ENCODE measurements at regions not wholly inside any gene's neighbourhood (a gene's known extent, or its start where the extent isn't known, plus 50 kb on each side); places are given as distances from the start of the nearest gene placed in this dataset.
"Not testable (repeated sequence)": the region's sequence is repeated elsewhere in the genome, so short reads cannot be mapped to it uniquely, and the experiment has no call there.

DNA sequence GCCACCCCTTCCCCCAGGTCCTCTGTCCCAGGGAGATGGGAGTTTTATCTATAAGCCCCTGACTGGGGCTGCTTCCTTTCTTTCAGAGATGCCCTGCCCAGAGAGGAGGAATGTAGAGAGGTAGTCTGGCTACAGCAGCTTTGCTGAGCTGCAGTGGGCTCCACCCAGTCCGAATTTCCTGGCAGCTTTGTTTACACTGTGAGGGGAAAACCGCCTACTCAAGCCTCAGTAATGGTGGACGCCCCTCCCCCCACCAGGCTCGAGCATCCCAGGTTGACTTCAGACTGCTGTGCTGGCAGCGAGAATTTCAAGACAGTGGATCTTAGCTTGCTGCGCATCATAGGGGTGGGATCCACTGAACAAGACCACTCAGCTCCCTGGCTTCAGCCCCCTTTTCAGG lies 96.2 kb upstream of the C10orf90 start:
- TF ChIP-seq, protein P1, sequence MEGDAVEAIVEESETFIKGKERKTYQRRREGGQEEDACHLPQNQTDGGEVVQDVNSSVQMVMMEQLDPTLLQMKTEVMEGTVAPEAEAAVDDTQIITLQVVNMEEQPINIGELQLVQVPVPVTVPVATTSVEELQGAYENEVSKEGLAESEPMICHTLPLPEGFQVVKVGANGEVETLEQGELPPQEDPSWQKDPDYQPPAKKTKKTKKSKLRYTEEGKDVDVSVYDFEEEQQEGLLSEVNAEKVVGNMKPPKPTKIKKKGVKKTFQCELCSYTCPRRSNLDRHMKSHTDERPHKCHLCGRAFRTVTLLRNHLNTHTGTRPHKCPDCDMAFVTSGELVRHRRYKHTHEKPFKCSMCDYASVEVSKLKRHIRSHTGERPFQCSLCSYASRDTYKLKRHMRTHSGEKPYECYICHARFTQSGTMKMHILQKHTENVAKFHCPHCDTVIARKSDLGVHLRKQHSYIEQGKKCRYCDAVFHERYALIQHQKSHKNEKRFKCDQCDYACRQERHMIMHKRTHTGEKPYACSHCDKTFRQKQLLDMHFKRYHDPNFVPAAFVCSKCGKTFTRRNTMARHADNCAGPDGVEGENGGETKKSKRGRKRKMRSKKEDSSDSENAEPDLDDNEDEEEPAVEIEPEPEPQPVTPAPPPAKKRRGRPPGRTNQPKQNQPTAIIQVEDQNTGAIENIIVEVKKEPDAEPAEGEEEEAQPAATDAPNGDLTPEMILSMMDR (IDR thresholded peaks at IDR 0.05), result not testable (repeated sequence)
- TF ChIP-seq POLR2A (IDR thresholded peaks at IDR 0.05), result not testable (repeated sequence)
